Bone marrow (tissue), 2 donors: ENCODE measurements at regions not wholly inside any gene's neighbourhood (a gene's known extent, or its start where the extent isn't known, plus 50 kb on each side); places are given as distances from the start of the nearest gene placed in this dataset.
A peak's percentile ranks its signal among the peaks of the same experiment; 100 is the strongest.
"Not testable (repeated sequence)": the region's sequence is repeated elsewhere in the genome, so short reads cannot be mapped to it uniquely, and the experiment has no call there.

ENCODE experiments used
- DNase-seq, 2 donors: peaks; one replicate each; lab custom pipeline; 2025; lab: John Stamatoyannopoulos, UW

GRCh38 chrX:104376937-104377336 lies 122.2 kb upstream of the ESX1 start:
- DNase-seq = no peak

GRCh38 chrX:104372547-104372946 lies 117.8 kb upstream of the ESX1 start:
- no peak for DNase-seq

DNA sequence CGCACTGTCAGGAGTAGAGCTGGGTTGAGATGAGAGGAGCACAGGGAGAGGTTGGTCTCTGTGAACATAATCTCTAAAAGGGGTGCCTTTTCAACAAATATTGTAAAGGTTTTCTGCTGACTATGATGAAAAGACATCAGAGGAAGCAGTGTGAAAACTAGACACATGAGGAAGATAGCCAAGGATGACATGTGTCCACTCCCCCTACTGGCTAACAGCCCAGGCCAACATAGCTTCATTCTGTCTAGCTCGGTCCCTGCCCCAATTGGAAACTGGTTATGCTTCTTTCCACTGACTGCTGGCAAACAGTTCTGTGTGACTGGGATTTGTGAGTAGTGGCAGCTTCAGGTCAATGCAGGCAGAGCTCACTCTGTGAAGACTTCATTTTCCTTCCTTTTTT lies 115.4 kb upstream of the ESX1 start:
- DNase-seq = no peak

- DNase-seq = not testable (repeated sequence)
These were observed 106.0 kb upstream of the ESX1 start for GRCh38 chrX:104360774-104361173.

DNA sequence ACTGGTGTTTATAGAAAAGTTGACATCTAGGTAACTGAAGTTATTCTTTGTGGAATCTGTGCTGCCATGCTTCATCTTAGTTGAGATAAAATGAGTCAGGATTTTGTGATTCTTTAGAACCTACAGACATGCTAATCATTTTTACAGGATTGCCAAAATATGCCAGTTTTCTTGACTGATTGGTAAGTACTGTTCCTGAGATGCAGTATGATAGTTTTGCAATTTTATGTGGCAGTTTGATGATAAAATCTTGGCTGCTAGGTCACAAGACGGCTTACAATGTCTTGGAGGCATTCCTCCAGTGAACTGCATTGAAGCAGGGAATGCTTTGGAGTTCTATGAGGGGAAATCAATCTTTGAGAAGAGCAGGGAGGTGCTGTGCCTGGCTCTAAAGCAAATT lies 104.4 kb upstream of the ESX1 start:
- DNase-seq = no peak

- DNase-seq = no peak
These were observed 96.5 kb upstream of the ESX1 start for GRCh38 chrX:104351173-104351769.

DNA sequence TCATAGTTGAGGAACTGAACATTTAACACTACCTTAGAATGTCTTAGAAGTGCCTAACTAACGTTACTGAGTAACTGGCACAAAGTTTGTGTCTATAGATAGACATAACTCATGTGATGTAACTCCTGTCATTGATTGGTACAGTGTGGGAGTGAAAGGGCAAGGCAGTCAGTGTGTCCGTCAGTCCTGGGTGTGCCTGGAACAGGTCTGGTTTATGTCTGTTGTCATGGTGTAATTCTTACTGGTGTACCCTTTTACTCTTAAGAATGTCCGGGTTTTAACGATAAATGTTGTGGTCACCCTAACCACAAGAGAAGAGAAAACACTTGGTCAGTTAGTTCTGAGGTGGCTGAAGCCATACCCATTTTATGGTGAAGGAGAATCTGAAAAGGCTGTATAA lies 93.1 kb upstream of the ESX1 start:
- no peak for DNase-seq

DNA sequence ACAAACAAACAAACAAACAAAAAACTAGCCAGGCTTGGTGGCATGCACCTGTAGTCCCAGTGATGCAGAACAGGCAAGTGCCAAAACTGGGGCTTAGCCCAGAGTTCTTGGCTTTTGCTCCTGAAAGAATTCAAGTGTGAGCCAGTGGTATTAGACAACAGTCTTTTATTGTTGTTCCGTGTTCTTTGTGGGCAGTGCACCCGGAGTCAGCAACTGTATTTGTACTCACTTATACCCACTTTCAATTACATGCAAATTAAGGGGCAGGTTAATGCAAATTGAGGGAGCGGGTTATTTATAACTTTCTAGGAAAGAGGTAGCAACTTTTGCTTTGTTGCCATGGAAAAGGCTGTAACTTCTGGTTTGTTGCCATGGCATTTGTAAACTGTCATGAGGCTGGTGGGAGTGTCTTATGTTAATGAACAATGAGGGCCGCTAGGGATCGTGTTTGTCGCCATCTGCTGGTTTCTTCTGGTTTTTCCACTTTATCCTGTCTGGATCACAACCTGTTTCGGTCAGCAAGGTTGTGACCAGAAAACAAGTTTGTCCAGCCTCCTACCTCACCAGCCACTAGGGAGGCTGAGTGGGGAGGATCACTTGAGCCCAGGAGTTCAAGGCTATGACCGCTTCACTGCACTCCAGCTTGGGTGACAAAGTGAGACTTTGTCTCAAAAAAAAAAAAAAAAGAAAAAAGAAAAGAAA lies 88.8 kb upstream of the ESX1 start:
- peak in 1 of 2 donors; percentile 13 for DNase-seq

- no peak for DNase-seq
These were observed 87.3 kb upstream of the ESX1 start for GRCh38 chrX:104342065-104342464.

GRCh38 chrX:104335756-104336155 lies 81.0 kb upstream of the ESX1 start:
- DNase-seq = no peak

DNA sequence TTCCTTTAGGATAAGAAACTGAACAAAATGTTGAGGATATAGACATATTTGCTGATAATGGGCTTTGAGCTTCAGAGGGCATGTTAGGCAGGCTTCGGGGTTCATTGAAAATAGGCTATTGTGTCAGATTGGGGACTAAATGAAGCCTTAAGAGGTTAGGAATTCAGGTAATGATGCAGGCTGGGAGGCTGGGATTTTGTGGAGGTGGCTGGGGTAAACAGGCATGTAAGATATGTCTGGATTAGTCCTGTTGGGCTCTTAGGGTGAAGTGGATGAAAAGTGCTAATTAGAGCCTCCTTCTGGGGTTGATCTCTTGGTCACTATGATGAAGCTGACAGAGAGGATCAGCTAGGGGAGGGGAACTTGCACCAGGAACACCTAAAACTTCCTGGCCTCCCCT lies 80.2 kb upstream of the ESX1 start:
- DNase-seq = no peak

DNA sequence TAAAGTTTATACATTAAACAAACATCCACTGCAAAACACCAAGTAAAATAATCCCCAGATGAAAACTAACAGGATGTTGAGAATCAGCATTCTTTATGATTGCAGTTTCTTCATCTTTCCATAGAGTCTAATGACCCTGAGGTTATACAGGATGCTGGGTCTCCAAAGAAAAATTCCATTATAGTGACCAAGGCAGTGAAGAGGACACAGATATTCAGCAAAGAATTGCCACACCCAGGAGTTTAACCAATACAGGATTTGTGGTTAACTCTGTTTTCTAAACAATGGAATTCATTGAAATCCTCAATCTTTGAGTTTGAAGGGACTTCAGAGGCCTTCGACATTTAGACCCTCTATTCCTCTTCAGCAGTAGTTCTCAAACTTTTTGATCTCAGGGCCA lies 76.2 kb upstream of the ESX1 start:
- no peak for DNase-seq

DNA sequence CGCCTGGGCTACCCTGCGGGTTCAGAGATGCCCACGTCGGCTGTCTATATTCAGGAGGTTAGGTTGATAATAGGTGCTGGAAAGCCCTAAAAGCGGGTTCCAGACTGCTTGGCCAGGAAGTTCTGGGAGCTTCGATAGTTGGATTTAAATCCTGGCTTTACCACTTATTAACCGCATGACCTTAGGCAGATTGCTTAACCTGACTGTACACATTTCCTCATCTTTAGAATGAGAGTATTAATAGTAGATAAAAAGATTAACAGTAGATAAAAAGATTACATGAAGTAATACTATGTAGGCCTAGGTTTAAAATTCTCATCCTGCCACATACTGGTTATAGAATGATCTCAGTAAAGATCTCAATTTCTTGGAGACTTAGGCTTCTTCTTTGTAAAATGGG lies 75.0 kb upstream of the ESX1 start:
- DNase-seq = no peak

GRCh38 chrX:104325213-104325585 lies 70.5 kb upstream of the ESX1 start:
- no peak for DNase-seq

GRCh38 chrX:104324461-104325212 lies 69.9 kb upstream of the ESX1 start:
- DNase-seq = no peak

- DNase-seq = no peak
These were observed 64.6 kb upstream of the ESX1 start for GRCh38 chrX:104319346-104319745.

DNA sequence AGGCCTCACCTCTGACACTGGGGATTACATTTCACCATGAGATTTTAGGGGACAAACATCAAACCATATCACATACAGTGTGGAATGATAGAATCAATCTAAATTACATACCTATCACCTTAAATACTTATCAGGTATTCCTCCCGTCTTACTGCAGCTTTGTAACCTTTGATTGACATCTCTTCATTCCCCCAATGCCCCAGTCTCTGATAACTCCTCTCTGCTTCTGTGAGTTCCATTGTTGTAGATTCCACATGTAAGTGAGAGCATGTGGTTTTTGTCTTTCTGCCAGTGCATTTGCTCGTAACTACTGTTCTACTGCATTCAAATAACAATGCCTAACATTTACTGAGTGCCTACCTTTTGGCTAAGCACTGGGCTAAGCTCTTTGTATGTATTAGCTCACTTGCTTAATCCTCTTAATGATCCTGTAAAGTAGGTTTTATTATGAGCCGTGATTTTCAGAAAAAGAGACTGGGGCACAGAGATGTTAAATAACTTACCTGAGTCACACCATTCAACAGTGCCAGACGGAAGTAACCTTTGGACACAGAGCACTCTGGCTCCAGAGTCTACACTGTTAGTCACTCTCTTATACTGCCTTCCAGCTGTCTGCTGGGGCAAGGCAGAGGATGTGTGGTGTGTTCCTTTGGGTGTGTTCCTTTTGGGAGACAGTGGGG lies 63.7 kb upstream of the ESX1 start:
- no peak for DNase-seq

GRCh38 chrX:104316739-104317138 lies 62.0 kb upstream of the ESX1 start:
- DNase-seq = no peak

- no peak for DNase-seq
These were observed 60.8 kb upstream of the ESX1 start for GRCh38 chrX:104315555-104315954.

GRCh38 chrX:104310657-104311254 lies 56.0 kb upstream of the ESX1 start:
- no peak for DNase-seq

DNA sequence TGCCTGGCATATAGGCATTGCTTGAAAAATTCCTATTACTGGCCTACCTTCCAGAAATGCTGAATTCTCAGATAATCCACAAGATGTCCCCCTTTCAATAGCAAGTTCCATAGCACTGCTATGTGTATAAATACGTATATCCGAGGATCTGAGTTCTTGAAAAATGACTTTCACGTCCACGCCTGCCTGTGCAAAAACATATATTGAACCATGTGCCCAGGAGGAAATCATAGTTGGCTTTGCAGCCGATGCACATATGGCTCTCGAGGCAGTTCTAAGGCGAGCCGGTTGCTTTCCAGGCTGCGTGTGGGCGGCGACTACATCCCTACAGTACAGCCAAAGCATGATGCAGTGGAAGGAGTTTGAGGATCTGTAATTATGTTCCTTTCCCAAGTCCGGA lies 55.4 kb upstream of the ESX1 start:
- DNase-seq = no peak

GRCh38 chrX:104309169-104309568 lies 54.4 kb upstream of the ESX1 start:
- DNase-seq = no peak
